Germinal center (tissue), 1 donor: ENCODE measurements at regions not wholly inside any gene's neighbourhood (a gene's known extent, or its start where the extent isn't known, plus 50 kb on each side); places are given as distances from the start of the nearest gene placed in this dataset.
"Not testable (repeated sequence)": the region's sequence is repeated elsewhere in the genome, so short reads cannot be mapped to it uniquely, and the experiment has no call there.

ENCODE experiments used
- DNase-seq: peaks from one replicate; pipeline ENCODE4 v3.0.0; 2012; ENCODE audit warnings: mixed read lengths, low spot score

DNA sequence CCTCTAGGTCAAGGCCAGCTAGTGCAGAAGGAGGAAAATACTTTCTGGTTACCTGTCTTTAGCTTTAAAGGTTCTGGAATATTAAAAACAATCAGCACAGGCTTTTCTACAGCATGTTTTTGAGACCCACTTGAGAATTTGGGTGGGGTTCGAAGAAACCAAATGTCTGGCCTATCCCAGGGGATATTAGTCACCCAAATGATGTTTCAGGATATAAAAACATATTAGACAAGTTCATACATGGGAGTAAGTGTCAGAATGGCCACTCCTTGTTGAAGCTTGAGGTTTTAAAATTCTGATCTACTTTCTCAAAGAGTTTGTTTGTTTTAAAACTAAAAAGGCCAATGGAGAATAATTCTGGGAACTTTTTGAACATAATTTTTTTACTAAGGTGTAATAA, 158.6 kb upstream of the DLX2 start:
- no peak for DNase-seq

DNA sequence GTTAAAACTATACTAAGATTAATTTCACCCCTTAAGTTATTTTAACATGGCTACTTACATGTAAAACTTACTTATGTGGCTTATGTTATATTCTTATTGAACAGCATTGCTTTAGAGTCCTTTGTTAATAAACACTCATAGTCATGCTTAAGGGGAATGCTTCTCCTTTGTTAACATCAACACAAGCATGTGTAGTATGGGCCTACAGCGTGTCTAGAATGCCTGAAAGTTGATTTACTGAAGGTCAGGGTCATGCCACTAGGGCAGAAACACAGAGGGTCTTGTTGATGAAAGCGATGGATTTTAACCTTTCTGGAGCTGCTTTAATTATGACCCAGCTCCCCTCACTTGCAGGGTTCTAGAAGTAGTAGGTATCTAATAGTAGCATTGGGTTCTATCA, 159.8 kb upstream of the DLX2 start:
- no peak for DNase-seq

DNA sequence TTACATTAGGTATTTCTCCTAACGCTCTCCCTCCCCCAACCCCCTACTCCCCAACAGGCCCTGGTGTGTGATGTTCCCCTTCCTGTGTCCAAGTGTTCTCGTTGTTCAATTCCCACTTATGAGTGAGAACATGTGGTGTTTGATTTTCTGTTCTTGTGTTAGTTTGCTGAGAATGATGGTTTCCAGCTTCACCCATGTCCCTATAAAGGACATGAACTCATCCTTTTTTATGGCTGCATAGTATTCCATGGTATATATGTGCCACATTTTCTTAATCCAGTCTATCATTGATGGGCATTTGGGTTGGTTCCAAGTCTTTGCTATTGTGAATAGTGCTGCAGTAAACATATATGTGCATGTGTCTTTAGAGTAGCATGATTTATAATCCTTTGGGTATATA, 162.1 kb upstream of the DLX2 start:
- not testable (repeated sequence) for DNase-seq

GRCh38 chr2:172269507-172270244, 157.7 kb upstream of the ITGA6 start:
- DNase-seq: not testable (repeated sequence)

- DNase-seq: no peak
Observed at GRCh38 chr2:172270278-172271079, 156.9 kb upstream of the ITGA6 start.

DNA sequence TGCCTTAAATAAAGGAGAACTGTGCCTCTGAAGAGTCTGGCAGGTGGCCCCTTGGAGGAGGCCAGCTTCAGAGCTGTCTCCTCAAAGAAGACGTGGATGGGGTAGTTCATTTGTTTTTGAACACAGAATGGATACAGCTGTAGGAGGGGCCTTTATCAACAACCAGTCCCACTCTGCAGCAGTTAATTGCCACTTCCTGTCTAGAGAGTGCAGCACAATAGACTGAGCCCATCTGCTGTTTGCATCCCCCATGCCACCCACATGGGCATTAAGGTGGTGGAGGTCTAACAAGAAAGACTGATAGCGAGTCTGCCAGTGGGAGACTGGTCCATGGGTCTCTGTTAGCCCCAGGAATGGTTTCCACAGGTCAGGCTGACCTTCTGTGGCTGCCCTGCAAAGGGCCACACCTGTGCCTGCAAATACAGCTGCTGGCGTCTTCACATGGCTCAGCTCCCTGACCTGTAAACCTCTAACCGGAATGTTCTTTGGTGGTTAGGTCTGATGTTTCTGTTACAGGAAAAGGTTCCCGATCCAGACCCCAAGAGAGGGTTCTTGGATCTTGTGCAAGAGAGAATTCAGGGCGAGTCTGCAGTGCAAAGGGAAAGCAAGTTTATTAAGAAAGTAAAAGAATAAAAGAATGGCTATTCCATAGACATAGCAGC, 153.3 kb upstream of the ITGA6 start:
- peak; percentile 21 for DNase-seq

GRCh38 chr2:172275239-172275638, 152.1 kb upstream of the ITGA6 start:
- peak; percentile 17 for DNase-seq

DNA sequence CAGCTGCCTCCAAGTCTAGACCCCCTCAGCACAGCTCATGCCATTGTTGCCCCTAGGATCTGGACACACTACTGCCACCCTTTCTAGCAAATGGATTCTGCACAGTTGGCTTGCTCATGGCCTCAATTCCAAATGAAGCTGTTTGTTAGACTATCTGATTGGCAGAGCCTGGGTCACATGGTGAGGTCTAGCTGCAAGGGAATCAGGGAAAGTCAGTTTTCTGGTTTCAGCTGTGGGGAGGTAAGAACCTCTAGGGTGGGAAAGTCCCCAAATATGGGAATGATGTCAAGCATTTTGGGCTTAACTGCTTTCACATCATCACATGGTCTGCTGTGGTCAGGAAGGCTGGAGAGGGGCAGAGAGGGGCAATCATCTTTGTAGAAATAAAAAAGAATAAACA, 150.4 kb upstream of the ITGA6 start:
- DNase-seq: no peak

- no peak for DNase-seq
Observed at GRCh38 chr2:172278667-172279066, 148.7 kb upstream of the ITGA6 start.

DNA sequence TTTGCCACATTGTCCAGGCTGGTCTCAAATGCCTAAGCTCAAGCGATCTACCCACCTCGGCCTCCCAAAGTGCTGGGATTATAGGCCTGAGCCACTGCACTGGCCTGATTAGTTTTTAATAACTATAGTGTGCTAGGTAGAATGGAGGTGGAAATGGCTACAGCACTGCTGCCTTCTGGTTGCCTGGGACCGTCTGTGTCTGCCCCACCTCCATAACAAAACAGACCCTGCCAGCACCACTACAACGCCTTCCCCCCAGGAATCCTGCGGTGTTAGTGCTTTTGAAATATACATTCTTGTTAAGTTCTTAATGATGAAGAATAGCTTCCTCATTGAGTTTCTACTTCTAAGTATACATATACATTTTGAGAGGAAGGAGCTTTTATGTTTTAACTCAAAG, 148.2 kb upstream of the ITGA6 start:
- no peak for DNase-seq

- no peak for DNase-seq
Observed at GRCh38 chr2:172279813-172280212, 147.6 kb upstream of the ITGA6 start.

DNA sequence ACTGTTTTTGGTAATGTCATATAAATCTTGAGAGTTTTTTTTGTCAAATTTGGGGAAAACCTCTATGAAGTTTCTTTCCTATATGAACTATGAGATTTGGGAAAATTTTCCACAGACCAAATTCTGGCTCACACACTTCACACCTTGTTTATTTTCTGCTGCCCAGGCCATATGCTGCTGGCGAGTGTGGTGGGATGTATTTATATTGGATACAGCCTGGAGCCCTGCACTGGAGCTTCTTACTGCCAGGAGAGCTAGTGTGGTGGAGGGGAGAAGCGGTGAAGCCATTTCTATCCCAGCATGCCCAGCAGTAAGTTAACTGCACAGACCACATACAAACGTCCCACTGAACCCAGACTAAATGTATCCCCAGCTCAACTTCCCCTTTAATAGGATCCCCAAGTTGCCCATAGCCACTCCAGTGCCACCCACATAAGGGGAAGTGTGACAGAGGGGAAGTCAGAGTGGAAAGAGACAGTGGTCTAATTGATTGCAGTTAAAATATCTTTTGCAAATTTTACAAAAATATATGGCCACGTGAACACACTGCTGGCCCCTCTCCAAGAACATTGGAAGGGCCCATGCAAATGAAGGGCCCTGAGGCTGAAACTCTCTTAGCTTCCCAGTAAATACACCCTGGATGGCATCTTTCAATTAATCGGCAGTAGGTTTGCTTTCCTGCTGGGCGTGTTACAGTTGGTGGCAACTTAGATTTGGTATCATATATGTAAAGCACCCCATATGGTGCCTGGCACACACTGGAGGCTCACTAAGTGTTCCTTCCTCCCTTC, 146.6 kb upstream of the ITGA6 start:
- DNase-seq: peak; percentile 51

GRCh38 chr2:172281648-172282570, 145.5 kb upstream of the ITGA6 start:
- no peak for DNase-seq

DNA sequence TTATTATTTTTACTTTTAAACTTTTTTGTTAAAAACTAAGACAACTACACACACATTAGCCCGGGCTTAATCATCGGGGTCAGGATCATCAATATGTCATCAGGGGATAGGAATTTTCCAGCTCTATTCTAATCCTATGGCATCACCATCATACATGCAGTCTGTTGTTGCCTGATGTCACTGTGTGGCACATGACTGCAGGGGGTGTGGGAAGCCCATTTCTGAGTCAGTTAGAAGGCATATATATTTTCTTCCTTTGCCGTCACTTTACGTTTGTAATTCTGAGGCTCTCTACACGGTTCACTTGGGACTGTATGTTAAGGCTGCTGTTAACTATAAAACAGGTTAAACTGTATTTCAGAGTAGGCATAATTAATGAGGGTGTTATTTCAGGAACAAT, 144.4 kb upstream of the ITGA6 start:
- DNase-seq: no peak

- no peak for DNase-seq
Observed at GRCh38 chr2:172283476-172283875, 143.9 kb upstream of the ITGA6 start.

DNA sequence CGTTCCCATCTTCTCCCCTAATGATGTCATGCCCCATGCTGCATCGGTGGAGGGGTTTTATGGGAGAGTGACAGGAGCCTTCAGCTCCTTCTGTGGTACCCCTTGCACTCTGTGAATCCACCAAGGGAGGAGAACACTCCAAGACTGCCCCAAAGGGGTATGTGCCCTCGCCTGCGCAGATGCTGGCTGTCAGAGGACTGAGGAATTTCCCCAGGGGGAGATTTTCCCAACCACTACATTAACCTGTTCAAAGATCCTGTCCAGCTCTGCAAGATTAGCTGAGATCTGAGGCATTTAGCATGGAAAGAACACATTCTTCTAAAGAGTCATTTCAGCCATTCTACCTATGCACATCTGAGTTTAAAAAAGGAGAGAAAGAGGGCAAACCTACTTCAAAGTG, 143.2 kb upstream of the ITGA6 start:
- DNase-seq: no peak

DNA sequence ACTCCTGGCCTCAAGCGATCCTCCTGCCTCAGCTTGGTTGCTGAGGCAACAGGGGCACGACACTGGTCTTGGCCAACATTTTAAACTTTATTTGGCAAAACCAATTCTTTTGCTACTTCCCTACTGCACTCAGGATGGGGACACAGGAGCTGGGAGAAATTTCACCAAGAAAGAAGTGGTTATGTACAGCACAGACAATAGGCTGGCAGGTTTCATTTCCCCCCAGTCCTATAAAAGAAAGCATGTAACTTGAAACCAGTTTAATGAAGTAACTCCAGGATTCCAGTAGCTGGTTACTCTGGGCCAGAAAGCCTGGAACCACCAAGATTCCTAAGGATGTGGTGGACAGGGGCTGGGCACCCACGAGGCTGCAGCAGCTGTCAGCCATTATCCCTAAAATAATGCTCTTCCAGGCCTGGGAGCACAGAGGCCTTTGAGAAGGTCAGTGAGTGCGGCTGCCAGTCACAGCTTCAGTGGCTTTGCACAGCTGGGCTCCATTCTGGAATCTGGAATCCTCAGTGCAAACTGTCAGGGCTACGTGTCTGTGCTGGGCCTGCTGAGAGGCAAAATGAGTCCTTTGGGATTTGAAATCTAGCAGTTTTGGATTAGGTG, 142.3 kb upstream of the ITGA6 start:
- no peak for DNase-seq

GRCh38 chr2:172285760-172286159, 141.6 kb upstream of the ITGA6 start:
- DNase-seq: no peak

DNA sequence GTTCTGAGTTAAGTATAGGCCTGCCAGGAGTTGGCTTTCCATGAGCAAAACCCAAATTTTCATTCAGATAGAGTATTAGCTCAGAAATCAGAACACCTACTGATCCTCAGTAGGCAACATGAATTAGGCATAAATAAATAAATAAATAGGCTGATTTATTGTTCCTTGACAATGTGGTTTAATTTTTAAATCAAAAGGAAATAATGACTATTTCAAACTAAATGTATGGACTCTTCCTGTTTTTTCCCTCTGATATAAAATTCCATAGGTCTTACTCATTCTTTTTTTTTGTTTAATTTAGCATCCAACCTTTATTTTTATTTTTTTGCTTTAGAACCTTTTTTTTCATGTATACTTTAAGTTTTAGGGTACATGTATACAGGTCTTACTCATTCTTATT, 140.2 kb upstream of the ITGA6 start:
- DNase-seq: no peak

DNA sequence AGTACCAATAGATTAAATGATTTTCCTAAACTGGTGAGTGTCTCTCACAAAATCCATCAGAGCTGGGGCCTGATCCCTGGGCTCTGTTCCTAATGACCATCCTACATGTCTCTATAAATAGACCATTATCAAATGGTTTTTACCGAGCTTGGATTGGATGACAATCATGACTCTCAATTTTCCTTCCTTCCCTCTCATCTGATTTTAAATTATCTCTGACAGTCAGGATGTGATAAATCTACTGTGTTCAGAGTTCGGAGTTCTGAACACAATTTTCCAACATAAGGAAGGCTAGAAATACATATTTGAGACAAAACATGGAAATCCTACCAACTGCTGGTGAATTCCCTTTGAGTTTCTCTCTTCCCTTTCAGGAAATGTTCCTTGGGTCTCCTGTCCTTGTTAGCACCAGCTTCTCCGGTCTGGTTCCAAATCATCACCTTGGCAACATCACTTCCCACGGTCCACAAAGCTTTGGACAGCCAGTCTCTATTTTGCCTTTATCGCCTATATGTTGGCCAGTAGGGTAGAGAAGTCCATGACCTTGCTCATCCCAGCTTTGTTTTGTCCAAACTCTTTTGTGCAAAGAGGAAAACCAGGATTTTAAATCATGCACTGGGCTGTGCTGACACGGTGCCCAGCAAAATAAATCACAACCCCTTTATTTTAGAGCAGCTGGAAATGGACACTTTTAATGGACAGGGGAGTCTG, 139.6 kb upstream of the ITGA6 start:
- DNase-seq: no peak
